Activated CD8-positive, alpha-beta memory T cell treated with anti-CD3 and anti-CD28 coated beads for 1 hour (primary cell): ENCODE measurements at regions not wholly inside any gene's neighbourhood (a gene's known extent, or its start where the extent isn't known, plus 50 kb on each side); places are given as distances from the start of the nearest gene placed in this dataset.

ENCODE experiments used
- DNase-seq, 2 donors: peaks; one replicate each; pipeline ENCODE4 v3.0.0-alpha.2; 2020; ENCODE audit warnings: low read depth in 1 of 2; ENCODE audit errors: extremely low read depth in 1 of 2

GRCh38 chr6:155521719-155522118 is 66.1 kb upstream of the NOX3 start:
- no peak for DNase-seq

- no peak for DNase-seq
These were observed 64.4 kb upstream of the NOX3 start for GRCh38 chr6:155520078-155520477.

GRCh38 chr6:155519176-155519738 is 63.6 kb upstream of the NOX3 start:
- no peak for DNase-seq

DNA sequence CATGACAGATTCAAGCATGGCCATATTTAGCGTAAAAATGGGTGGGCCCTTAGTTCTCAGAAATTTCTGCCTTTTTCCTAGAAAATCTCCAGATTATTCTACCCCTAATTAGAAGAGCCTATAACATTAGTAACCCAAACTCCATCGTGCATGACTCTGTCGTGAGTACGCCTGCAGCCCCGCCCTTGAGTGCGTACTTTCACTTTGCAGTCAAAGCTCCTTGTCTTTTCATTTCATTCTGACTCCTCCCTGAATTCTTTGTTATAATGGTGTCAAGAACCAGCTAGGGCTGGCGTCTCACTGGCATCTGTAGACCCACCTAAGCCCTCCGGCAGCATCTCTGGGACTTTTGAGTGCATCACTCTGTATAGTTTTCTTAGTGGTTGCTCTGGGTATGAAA is 61.7 kb upstream of the NOX3 start:
- DNase-seq: no peak

GRCh38 chr6:155510879-155511278 is 55.2 kb upstream of the NOX3 start:
- no peak for DNase-seq

DNA sequence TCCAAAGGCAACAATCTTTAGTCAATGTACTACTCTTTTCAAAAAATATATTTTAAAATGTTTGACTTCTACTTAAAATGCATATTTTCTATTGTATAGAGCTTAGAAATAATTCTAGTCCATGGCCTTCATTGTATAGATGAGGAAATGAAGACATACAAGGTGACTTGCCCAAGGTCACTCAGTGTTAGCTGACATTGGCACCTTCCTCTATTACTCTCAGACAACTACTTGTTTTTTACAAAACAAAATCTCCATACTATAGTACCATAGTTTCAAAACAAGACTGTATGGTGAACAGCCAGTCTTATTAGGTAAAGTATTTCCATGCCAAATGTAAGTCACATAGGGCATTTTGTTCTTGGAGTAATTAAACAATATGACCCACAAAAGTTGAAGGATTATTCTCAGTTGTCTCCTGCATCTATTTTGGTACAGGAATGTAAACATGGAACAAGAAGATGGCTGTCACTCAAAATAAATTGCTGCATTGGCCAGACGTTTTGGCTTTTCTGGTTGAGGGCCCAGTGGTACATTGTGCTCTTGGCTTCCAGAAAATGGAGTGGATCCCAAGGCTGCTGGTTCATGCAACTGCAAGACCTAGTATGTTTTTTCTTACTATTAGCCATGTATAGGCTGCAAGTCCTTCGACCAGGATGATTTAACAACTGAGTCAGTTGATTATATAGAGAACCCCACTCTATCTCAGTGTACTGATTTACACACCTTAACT is 54.3 kb upstream of the NOX3 start:
- no peak for DNase-seq

DNA sequence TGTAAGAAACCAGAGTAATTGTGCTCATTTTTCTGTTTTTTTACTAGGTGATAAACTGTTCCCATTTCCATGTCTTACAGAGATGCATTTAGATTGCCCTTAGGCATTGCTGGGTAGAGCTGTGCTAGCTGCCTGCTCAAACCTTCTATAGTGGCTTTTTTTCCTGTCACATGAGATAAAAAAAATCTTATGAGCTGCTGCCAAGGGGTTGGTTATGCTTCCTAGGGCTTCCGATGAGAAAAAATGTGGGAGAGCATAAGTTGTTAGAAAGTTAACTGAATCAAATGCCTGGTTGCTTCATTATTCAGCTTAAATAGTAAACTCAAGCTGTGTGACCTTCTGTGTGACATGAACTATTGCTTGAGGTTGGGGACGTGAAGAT is 50.0 kb upstream of the NOX3 start:
- DNase-seq: no peak
